A549 (cell line): ENCODE measurements at regions not wholly inside any gene's neighbourhood (a gene's known extent, or its start where the extent isn't known, plus 50 kb on each side); places are given as distances from the start of the nearest gene placed in this dataset.

ENCODE experiments used
- ATAC-seq, 2 experiments: fragments of 200-7000 bp in 1 of 2; fragments of >200 bp in 1 of 2; cut with Nextera tagmentation in 1 of 2; cut with Tn5 transposase in 1 of 2; 3 replicates each; pipeline versions ENCODE4 v1.8.0 to v1.9.1; 2018 to 2020; ENCODE audit warnings: mild to moderate bottlenecking in 1 of 2, moderate library complexity in 1 of 2
- CTCF ChIA-PET: fragments of 300-600 bp; sonication (Branson Sonifier 250); formaldehyde crosslinking; extraction: SDS; loops from one replicate; lab custom pipeline; 2021; ENCODE audit warnings: antibody characterized with exemption, inconsistent platforms; lab: Yijun Ruan, JAX
- POLR2A ChIA-PET: fragments of 350-600 bp; formaldehyde crosslinking; extraction: SDS; loops from one replicate; lab custom pipeline; 2021; ENCODE audit warnings: antibody characterized with exemption, inconsistent platforms; lab: Yijun Ruan, JAX
- DNase-seq, 2 experiments: peaks; one replicate each; pipeline versions ENCODE4 v3.0.0 to v3.0.0-alpha.2; 2011 to 2016; ENCODE audit warnings: low read depth in 1 of 2, low spot score in 1 of 2
- FAIRE-seq: peaks from 2 replicates; lab custom pipeline; 2011; peaks lifted over from hg19 to GRCh38; lab: Jason Lieb, UNC
- H3K27ac ChIP-seq, 2 experiments: fragments of >200 bp; sonication (Bioruptor Twin); formaldehyde crosslinking; 3 replicates each; pipeline ENCODE4 v1.5.1; 2016 to 2017
- H3K4me1 ChIP-seq: fragments of >200 bp; sonication (Bioruptor Twin); formaldehyde crosslinking; 3 replicates; pipeline ENCODE4 v1.6.1; 2016
- H3K4me2 ChIP-seq: fragments of >200 bp; sonication (Bioruptor Twin); formaldehyde crosslinking; 3 replicates; pipeline ENCODE4 v1.6.1; 2016
- H3K4me3 ChIP-seq: fragments of >200 bp; sonication (Bioruptor Twin); formaldehyde crosslinking; 3 replicates; pipeline ENCODE4 v1.5.1; 2016
- H3K9me3 ChIP-seq: fragments of >200 bp; sonication (Bioruptor Twin); formaldehyde crosslinking; 3 replicates; pipeline ENCODE4 v1.6.1; 2016
- ATOH8 ChIP-seq: fragments of 250-450 bp; sonication (Bioruptor Pico); IDR thresholded peaks from 2 replicates; pipeline ENCODE4 v1.5.0; 2020; ENCODE audit warnings: low read depth, mild to moderate bottlenecking, moderate library complexity
- BHLHE40 ChIP-seq: IDR thresholded peaks from 2 replicates; pipeline ENCODE4 v1.6.1; 2012; ENCODE audit warnings: low read depth, low read length, inconsistent platforms
- CEBPB ChIP-seq, 2 experiments: fragments of >200 bp in 1 of 2; sonication (Bioruptor Twin) in 1 of 2; formaldehyde crosslinking in 1 of 2; IDR thresholded peaks; 2 replicates each; pipeline ENCODE4 v1.6.1; 2012 to 2016
- EHF ChIP-seq: fragments of 250-450 bp; sonication (Bioruptor Pico); IDR thresholded peaks from 2 replicates; pipeline ENCODE4 v1.5.0; 2020; ENCODE audit warnings: mild to moderate bottlenecking
- FOXS1 ChIP-seq: fragments of 250-450 bp; sonication (Bioruptor Pico); IDR thresholded peaks from 2 replicates; pipeline ENCODE4 v1.5.0; 2020; ENCODE audit warnings: mild to moderate bottlenecking, moderate library complexity
- GATA3 ChIP-seq: IDR thresholded peaks from 2 replicates; pipeline ENCODE4 v1.6.1; 2012; ENCODE audit warnings: borderline replicate concordance
- MAFK ChIP-seq: fragments of 450-650 bp; IDR thresholded peaks from 2 replicates; pipeline ENCODE4 v1.6.1; 2014; ENCODE audit not compliant: partially characterized antibody
- MAX ChIP-seq: IDR thresholded peaks from 2 replicates; pipeline ENCODE4 v1.6.1; 2012
- MYC ChIP-seq: IDR thresholded peaks from 2 replicates; pipeline ENCODE4 v1.6.1; 2012; ENCODE audit warnings: mild to moderate bottlenecking, inconsistent platforms, low read length, improper control_type of control experiment, borderline replicate concordance
- NFE2L2 ChIP-seq: fragments of 150-350 bp; conservative IDR thresholded peaks from 2 replicates; pipeline ENCODE4 v1.6.1; 2014; ENCODE audit warnings: low read length
- NR3C1 ChIP-seq: fragments of >200 bp; sonication (Bioruptor Twin); formaldehyde crosslinking; IDR thresholded peaks from 3 replicates; pipeline ENCODE4 v1.6.1; 2017
- PHF8 ChIP-seq: fragments of 200-600 bp; sonication (generic); IDR thresholded peaks from 2 replicates; pipeline ENCODE4 v1.6.1; 2016; ENCODE audit warnings: low read depth, mild to moderate bottlenecking, antibody characterized with exemption, moderate library complexity, borderline replicate concordance
- RCOR1 ChIP-seq: fragments of 150-350 bp; IDR thresholded peaks from 2 replicates; pipeline ENCODE4 v1.6.1; 2014; ENCODE audit warnings: antibody characterized with exemption, low read length, low read depth
- RFX5 ChIP-seq: fragments of 450-650 bp; IDR thresholded peaks from 2 replicates; pipeline ENCODE4 v1.7.1; 2014; ENCODE audit warnings: antibody characterized with exemption, mild to moderate bottlenecking, moderate library complexity
- RNF2 ChIP-seq: fragments of 200-600 bp; sonication (generic); IDR thresholded peaks from 2 replicates; pipeline ENCODE4 v1.6.1; 2016; ENCODE audit warnings: low read depth, mild to moderate bottlenecking, antibody characterized with exemption, moderate library complexity, borderline replicate concordance
- SMC3 ChIP-seq: fragments of >200 bp; sonication (Bioruptor Twin); formaldehyde crosslinking; IDR thresholded peaks from 3 replicates; pipeline ENCODE4 v1.6.1; 2018; ENCODE audit warnings: inconsistent platforms
- TP53 ChIP-seq: fragments of 250-450 bp; sonication (Bioruptor Pico); IDR thresholded peaks from 2 replicates; pipeline ENCODE4 v1.5.0; 2021; ENCODE audit warnings: mild to moderate bottlenecking, moderate library complexity
- WGBS: methylation state at CpG from one replicate; pipeline ENCODE4 v1.1.6; 2017; ENCODE audit errors: missing lambda C conversion rate; 5-methylcytosine and 5-hydroxymethylcytosine counted together
- TF ChIP-seq, protein P1 (sequence below): IDR thresholded peaks from 2 replicates; pipeline ENCODE4 v1.6.1; 2012
- TF ChIP-seq, protein P2 (sequence below): fragments of >200 bp; sonication (Bioruptor Twin); formaldehyde crosslinking; IDR thresholded peaks from 2 replicates; pipeline ENCODE4 v1.6.1; 2016
- TF ChIP-seq, protein P3 (sequence below): IDR thresholded peaks from 2 replicates; pipeline ENCODE4 v1.6.1; 2012; ENCODE audit warnings: low read depth, borderline replicate concordance
- TF ChIP-seq, protein P4 (sequence below): fragments of 250-450 bp; sonication (Bioruptor Pico); IDR thresholded peaks from 2 replicates; pipeline ENCODE4 v1.5.0; 2021; ENCODE audit warnings: mild to moderate bottlenecking, moderate library complexity, borderline replicate concordance
- TF ChIP-seq, protein P5 (sequence below): fragments of 200-600 bp; sonication (generic); IDR thresholded peaks from 2 replicates; pipeline ENCODE4 v1.6.1; 2016; ENCODE audit warnings: antibody characterized with exemption, mild to moderate bottlenecking, moderate library complexity

GRCh38 chrX:113586281-113586898 lies 745.8 kb upstream of the AMOT start:
- Histone ChIP-seq H3K4me1 (no peaks in the 10 kb centered on the region), H3K4me3 (no peak overlapping the region), H3K27ac (no peak overlapping the region), H3K9me3 (no peaks in the 10 kb centered on the region), H3K4me2 (no peak overlapping the region)
- no peak for DNase-seq
- no peak for ATAC-seq
- WGBS: 34% methylated on average over 15 of the region's 15 CpGs
- FAIRE-seq: no peak
- TF ChIP-seq RFX5 (no peak), EHF (CRISPR knock-in tag) (no peak)
- TF ChIP-seq, protein P1, sequence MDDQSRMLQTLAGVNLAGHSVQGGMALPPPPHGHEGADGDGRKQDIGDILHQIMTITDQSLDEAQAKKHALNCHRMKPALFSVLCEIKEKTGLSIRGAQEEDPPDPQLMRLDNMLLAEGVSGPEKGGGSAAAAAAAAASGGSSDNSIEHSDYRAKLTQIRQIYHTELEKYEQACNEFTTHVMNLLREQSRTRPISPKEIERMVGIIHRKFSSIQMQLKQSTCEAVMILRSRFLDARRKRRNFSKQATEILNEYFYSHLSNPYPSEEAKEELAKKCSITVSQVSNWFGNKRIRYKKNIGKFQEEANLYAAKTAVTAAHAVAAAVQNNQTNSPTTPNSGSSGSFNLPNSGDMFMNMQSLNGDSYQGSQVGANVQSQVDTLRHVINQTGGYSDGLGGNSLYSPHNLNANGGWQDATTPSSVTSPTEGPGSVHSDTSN: no peak
- ChIA-PET POLR2A (no interaction called here), CTCF (no interaction called here)

DNA sequence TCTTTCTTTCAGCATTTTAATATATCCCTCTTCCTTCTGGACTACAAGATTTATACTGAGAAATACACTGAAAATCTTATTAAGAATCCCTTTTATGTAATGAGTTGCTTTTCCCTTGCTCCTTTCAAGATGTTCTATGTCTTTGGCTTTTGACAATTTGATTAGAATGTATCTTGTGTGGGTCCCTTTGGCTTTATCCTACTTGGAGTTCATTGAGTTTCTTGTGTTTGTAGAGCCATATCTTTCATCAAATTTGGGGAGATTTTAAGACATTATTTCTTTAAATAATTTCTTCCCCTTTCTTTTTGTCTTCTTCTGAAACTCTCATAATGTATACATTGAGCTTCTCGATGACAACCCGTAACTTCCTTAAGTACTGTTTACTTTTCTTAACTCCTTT lies 739.9 kb upstream of the AMOT start:
- POLR2A ChIA-PET: no interaction called here
- Histone ChIP-seq H3K4me3 (no peak overlapping the region), H3K4me1 (no peaks in the 10 kb centered on the region), H3K9me3 (no peaks in the 10 kb centered on the region), H3K4me2 (no peak overlapping the region), H3K27ac (no peak overlapping the region)
- no peak for FAIRE-seq
- 4% methylated on average over 2 of the region's 2 CpGs for WGBS
- no peak for ATAC-seq
- TF ChIP-seq MYC (no peak), SMC3 (no peak), MAFK (no peak), CEBPB (IDR thresholded peaks at IDR 0.05) (no peak), RNF2 (no peak), TP53 (CRISPR knock-in tag) (no peak), BHLHE40 (no peak), MAX (no peak), RFX5 (no peak), RCOR1 (no peak), PHF8 (no peak), GATA3 (no peak), FOXS1 (CRISPR knock-in tag) (no peak), NR3C1 (no peak), NFE2L2 (no peak), ATOH8 (CRISPR knock-in tag) (no peak)
- TF ChIP-seq, protein P2, sequence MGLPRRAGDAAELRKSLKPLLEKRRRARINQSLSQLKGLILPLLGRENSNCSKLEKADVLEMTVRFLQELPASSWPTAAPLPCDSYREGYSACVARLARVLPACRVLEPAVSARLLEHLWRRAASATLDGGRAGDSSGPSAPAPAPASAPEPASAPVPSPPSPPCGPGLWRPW: no peak
- TF ChIP-seq, protein P3, sequence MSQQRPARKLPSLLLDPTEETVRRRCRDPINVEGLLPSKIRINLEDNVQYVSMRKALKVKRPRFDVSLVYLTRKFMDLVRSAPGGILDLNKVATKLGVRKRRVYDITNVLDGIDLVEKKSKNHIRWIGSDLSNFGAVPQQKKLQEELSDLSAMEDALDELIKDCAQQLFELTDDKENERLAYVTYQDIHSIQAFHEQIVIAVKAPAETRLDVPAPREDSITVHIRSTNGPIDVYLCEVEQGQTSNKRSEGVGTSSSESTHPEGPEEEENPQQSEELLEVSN: no peak
- TF ChIP-seq, protein P4, sequence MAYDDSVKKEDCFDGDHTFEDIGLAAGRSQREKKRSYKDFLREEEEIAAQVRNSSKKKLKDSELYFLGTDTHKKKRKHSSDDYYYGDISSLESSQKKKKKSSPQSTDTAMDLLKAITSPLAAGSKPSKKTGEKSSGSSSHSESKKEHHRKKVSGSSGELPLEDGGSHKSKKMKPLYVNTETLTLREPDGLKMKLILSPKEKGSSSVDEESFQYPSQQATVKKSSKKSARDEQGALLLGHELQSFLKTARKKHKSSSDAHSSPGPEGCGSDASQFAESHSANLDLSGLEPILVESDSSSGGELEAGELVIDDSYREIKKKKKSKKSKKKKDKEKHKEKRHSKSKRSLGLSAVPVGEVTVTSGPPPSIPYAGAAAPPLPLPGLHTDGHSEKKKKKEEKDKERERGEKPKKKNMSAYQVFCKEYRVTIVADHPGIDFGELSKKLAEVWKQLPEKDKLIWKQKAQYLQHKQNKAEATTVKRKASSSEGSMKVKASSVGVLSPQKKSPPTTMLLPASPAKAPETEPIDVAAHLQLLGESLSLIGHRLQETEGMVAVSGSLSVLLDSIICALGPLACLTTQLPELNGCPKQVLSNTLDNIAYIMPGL: no peak
- TF ChIP-seq, protein P5, sequence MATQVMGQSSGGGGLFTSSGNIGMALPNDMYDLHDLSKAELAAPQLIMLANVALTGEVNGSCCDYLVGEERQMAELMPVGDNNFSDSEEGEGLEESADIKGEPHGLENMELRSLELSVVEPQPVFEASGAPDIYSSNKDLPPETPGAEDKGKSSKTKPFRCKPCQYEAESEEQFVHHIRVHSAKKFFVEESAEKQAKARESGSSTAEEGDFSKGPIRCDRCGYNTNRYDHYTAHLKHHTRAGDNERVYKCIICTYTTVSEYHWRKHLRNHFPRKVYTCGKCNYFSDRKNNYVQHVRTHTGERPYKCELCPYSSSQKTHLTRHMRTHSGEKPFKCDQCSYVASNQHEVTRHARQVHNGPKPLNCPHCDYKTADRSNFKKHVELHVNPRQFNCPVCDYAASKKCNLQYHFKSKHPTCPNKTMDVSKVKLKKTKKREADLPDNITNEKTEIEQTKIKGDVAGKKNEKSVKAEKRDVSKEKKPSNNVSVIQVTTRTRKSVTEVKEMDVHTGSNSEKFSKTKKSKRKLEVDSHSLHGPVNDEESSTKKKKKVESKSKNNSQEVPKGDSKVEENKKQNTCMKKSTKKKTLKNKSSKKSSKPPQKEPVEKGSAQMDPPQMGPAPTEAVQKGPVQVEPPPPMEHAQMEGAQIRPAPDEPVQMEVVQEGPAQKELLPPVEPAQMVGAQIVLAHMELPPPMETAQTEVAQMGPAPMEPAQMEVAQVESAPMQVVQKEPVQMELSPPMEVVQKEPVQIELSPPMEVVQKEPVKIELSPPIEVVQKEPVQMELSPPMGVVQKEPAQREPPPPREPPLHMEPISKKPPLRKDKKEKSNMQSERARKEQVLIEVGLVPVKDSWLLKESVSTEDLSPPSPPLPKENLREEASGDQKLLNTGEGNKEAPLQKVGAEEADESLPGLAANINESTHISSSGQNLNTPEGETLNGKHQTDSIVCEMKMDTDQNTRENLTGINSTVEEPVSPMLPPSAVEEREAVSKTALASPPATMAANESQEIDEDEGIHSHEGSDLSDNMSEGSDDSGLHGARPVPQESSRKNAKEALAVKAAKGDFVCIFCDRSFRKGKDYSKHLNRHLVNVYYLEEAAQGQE: no peak
- CTCF ChIA-PET: no interaction called here
- DNase-seq: no peak
